DOHH2 (cell line): ENCODE measurements at regions not wholly inside any gene's neighbourhood (a gene's known extent, or its start where the extent isn't known, plus 50 kb on each side); places are given as distances from the start of the nearest gene placed in this dataset.

Experiments
- H3F3A ChIP-seq: fragments of 200-600 bp; sonication (generic), shearing (Covaris generic); 2 replicates; pipeline ENCODE4 v1.6.0; 2016; ENCODE audit warnings: antibody characterized with exemption, mild to moderate bottlenecking; ENCODE audit not compliant: control insufficient read depth, insufficient read depth
- H3K27ac ChIP-seq: fragments of 200-600 bp; sonication (generic); 2 replicates; pipeline ENCODE4 v1.5.1; 2014; ENCODE audit warnings: low read depth, mild to moderate bottlenecking, low read length, moderate library complexity
- H3K27me3 ChIP-seq: fragments of 200-600 bp; sonication (generic); 2 replicates; pipeline ENCODE4 v1.6.1; 2014; ENCODE audit warnings: mild to moderate bottlenecking, low read length, mixed read lengths; ENCODE audit not compliant: control insufficient read depth
- H3K36me3 ChIP-seq: fragments of 200-600 bp; sonication (generic); 2 replicates; pipeline ENCODE4 v1.6.1; 2014; ENCODE audit warnings: mild to moderate bottlenecking, low read length, moderate library complexity, mixed read lengths; ENCODE audit not compliant: control insufficient read depth
- H3K4me1 ChIP-seq: fragments of 200-600 bp; sonication (generic); 2 replicates; pipeline ENCODE4 v1.6.1; 2014; ENCODE audit warnings: mild to moderate bottlenecking, low read length, mixed read lengths; ENCODE audit not compliant: control insufficient read depth
- H3K4me2 ChIP-seq: fragments of 200-600 bp; sonication (generic); 2 replicates; pipeline ENCODE4 v1.6.0; 2014; ENCODE audit warnings: mild to moderate bottlenecking, low read length, moderate library complexity
- H3K4me3 ChIP-seq: fragments of 200-600 bp; sonication (generic); 2 replicates; pipeline ENCODE4 v1.5.1; 2014; ENCODE audit warnings: mild to moderate bottlenecking, low read length, mixed read lengths
- H3K79me2 ChIP-seq: fragments of 200-600 bp; sonication (generic); 2 replicates; pipeline ENCODE4 v1.6.1; 2014; ENCODE audit warnings: mild to moderate bottlenecking, low read length, mixed read lengths; ENCODE audit not compliant: control insufficient read depth
- H3K9me2 ChIP-seq: fragments of 200-600 bp; sonication (generic); replicated peaks from 2 replicates; pipeline ENCODE4 v1.6.1; 2014; ENCODE audit warnings: mild to moderate bottlenecking, low read length, mixed read lengths; ENCODE audit not compliant: control insufficient read depth
- H3K9me3 ChIP-seq: fragments of 200-600 bp; sonication (generic); 2 replicates; pipeline ENCODE4 v1.6.1; 2014; ENCODE audit warnings: antibody characterized with exemption, low read length, mixed read lengths; ENCODE audit not compliant: control insufficient read depth, insufficient read depth
- H4K20me1 ChIP-seq: fragments of 200-600 bp; sonication (generic); 2 replicates; pipeline ENCODE4 v1.6.0; 2014; ENCODE audit warnings: low read depth, mild to moderate bottlenecking, antibody characterized with exemption, low read length, moderate library complexity; ENCODE audit not compliant: control insufficient read depth, insufficient read depth
- CTCF ChIP-seq: fragments of 200-600 bp; sonication (generic); IDR thresholded peaks from one replicate; pipeline ENCODE4 v1.5.1; 2014; ENCODE audit warnings: antibody characterized with exemption, mild to moderate bottlenecking, low read depth, low read length; ENCODE audit not compliant: poor library complexity, severe bottlenecking
- EZH2phosphoT487 ChIP-seq: fragments of 200-600 bp; sonication (generic); IDR thresholded peaks from 2 replicates; pipeline ENCODE4 v1.6.1; 2017; ENCODE audit warnings: borderline replicate concordance, mild to moderate bottlenecking, antibody characterized with exemption, low read length, moderate library complexity, mixed read lengths

- Histone ChIP-seq H3K27me3 (no peaks in the 10 kb centered on the region), H3K9me2 (no peaks in the 10 kb centered on the region), H3K79me2 (no peaks in the 10 kb centered on the region), H3K9me3 (no peaks in the 10 kb centered on the region), H3K36me3 (no peaks in the 10 kb centered on the region), H3K4me3 (no peak overlapping the region), H3K4me2 (no peak overlapping the region), H3F3A (no peaks in the 10 kb centered on the region), H4K20me1 (no peaks in the 10 kb centered on the region), H3K27ac (no peak overlapping the region), H3K4me1 (no peaks in the 10 kb centered on the region)
- TF ChIP-seq EZH2phosphoT487: no peak
- no peak for TF ChIP-seq CTCF
Observed at GRCh38 chr1:80365359-80366021, 1359.0 kb upstream of the ADGRL4 start.

GRCh38 chr1:80363689-80364475, 1357.4 kb upstream of the ADGRL4 start:
- H4K20me1 ChIP-seq: no peaks in the 10 kb centered on the region
- no peak overlapping the region for H3K4me2 ChIP-seq
- no peaks in the 10 kb centered on the region for H3K79me2 ChIP-seq

GRCh38 chr1:80359666-80360065, 1353.1 kb upstream of the ADGRL4 start:
- no peaks in the 10 kb centered on the region for H3F3A ChIP-seq

More at GRCh38 chr1:80363689-80364475, 1357.4 kb upstream of the ADGRL4 start:
- Histone ChIP-seq H3F3A (no peaks in the 10 kb centered on the region), H3K4me1 (no peaks in the 10 kb centered on the region), H3K36me3 (no peaks in the 10 kb centered on the region), H3K27me3 (no peaks in the 10 kb centered on the region), H3K4me3 (no peak overlapping the region), H3K27ac (no peak overlapping the region), H3K9me2 (no peaks in the 10 kb centered on the region), H3K9me3 (no peaks in the 10 kb centered on the region)
- TF ChIP-seq CTCF (no peak), EZH2phosphoT487 (no peak)

More at GRCh38 chr1:80359666-80360065, 1353.1 kb upstream of the ADGRL4 start:
- Histone ChIP-seq H3K27ac (no peak overlapping the region), H3K79me2 (no peaks in the 10 kb centered on the region), H3K4me3 (no peak overlapping the region), H3K4me1 (no peaks in the 10 kb centered on the region), H3K36me3 (no peaks in the 10 kb centered on the region), H3K4me2 (no peak overlapping the region), H4K20me1 (no peaks in the 10 kb centered on the region), H3K27me3 (no peaks in the 10 kb centered on the region), H3K9me2 (no peaks in the 10 kb centered on the region), H3K9me3 (no peaks in the 10 kb centered on the region)
- TF ChIP-seq CTCF: no peak
- no peak for TF ChIP-seq EZH2phosphoT487
